A673 (cell line): ENCODE measurements at regions not wholly inside any gene's neighbourhood (a gene's known extent, or its start where the extent isn't known, plus 50 kb on each side); places are given as distances from the start of the nearest gene placed in this dataset.

Experiments
- CTCF ChIP-seq: fragments of 300-800, 200-600 bp; sonication (generic); conservative IDR thresholded peaks from 2 replicates; pipeline ENCODE4 v1.5.1; 2017; ENCODE audit warnings: low read depth, mild to moderate bottlenecking, antibody characterized with exemption, low read length, moderate library complexity, mixed read lengths
- EZH2 ChIP-seq: fragments of 200-600 bp; sonication (generic); IDR thresholded peaks from 2 replicates; pipeline ENCODE4 v1.6.1; 2017; ENCODE audit warnings: borderline replicate concordance, low read depth, mild to moderate bottlenecking, mixed read lengths, antibody characterized with exemption, low read length; ENCODE audit not compliant: poor library complexity, severe bottlenecking

GRCh38 chr13:23966691-23967615 lies 69.7 kb upstream of the C1QTNF9B start:
- no peak for TF ChIP-seq CTCF
- TF ChIP-seq EZH2: no peak
